Upper lobe of left lung (tissue), 4 donors: ENCODE measurements at regions not wholly inside any gene's neighbourhood (a gene's known extent, or its start where the extent isn't known, plus 50 kb on each side); places are given as distances from the start of the nearest gene placed in this dataset.

Experiments used
- EP300 ChIP-seq, 4 donors: sonication (generic); formaldehyde crosslinking; IDR thresholded peaks; one replicate each; pipeline ENCODE4 v1.5.1; 2017; ENCODE audit warnings: antibody characterized with exemption in 4 of 4, control low read depth in 2 of 4
- POLR2A ChIP-seq, 4 donors: fragments of 450-650 bp; IDR thresholded peaks; one replicate each; pipeline ENCODE4 v1.5.1; 2016 to 2017; ENCODE audit warnings: antibody characterized with exemption in 4 of 4, mild to moderate bottlenecking in 2 of 4
- POLR2AphosphoS5 ChIP-seq, 2 donors: sonication (generic); formaldehyde crosslinking; IDR thresholded peaks; one replicate each; pipeline ENCODE4 v1.5.1; 2017; ENCODE audit warnings: antibody characterized with exemption in 2 of 2
- TF ChIP-seq, protein P1 (sequence below), 6 experiments: fragments of 450-650 bp in 4 of 6; fragments of 200-600 bp in 2 of 6; sonication (generic) in 2 of 6; IDR thresholded peaks; one replicate each; pipeline ENCODE4 v1.5.1; 2016 to 2019; ENCODE audit warnings: antibody characterized with exemption in 6 of 6

DNA sequence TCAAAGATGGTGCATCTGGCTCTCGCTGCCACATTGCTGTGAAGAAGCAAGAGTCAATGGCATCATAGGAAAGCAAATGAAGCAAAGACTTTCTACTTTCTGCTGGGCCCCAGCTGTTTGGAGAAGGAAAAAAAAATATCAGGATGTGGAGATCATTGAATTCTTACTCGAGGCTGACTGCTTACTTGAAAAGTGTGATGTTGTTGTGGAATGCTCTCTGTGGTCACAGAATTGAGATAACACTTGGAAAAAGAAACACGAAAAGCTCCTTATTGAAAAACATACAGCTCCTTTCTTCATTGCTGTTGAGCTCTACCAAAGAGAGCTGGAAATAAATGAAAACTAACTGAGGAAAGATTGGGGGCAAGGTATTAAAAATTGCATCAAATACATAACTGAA lies 157.4 kb upstream of the TBX20 start:
- TF ChIP-seq POLR2AphosphoS5 (IDR thresholded peaks at IDR 0.05) (no peak), EP300 (IDR thresholded peaks at IDR 0.05) (no peak), POLR2A (IDR thresholded peaks at IDR 0.05) (no peak)
- TF ChIP-seq, protein P1, sequence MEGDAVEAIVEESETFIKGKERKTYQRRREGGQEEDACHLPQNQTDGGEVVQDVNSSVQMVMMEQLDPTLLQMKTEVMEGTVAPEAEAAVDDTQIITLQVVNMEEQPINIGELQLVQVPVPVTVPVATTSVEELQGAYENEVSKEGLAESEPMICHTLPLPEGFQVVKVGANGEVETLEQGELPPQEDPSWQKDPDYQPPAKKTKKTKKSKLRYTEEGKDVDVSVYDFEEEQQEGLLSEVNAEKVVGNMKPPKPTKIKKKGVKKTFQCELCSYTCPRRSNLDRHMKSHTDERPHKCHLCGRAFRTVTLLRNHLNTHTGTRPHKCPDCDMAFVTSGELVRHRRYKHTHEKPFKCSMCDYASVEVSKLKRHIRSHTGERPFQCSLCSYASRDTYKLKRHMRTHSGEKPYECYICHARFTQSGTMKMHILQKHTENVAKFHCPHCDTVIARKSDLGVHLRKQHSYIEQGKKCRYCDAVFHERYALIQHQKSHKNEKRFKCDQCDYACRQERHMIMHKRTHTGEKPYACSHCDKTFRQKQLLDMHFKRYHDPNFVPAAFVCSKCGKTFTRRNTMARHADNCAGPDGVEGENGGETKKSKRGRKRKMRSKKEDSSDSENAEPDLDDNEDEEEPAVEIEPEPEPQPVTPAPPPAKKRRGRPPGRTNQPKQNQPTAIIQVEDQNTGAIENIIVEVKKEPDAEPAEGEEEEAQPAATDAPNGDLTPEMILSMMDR (IDR thresholded peaks at IDR 0.05), result no peak
